GM06990 (cell line): ENCODE measurements at regions not wholly inside any gene's neighbourhood (a gene's known extent, or its start where the extent isn't known, plus 50 kb on each side); places are given as distances from the start of the nearest gene placed in this dataset.

ENCODE experiments used
- DNase-seq: peaks from one replicate; pipeline ENCODE4 v3.0.0-alpha.2; 2011; ENCODE audit not compliant: insufficient read length; ENCODE audit errors: extremely low read depth
- H3K27me3 ChIP-seq: replicated peaks from 2 replicates; pipeline ENCODE4 v1.6.0; 2011; ENCODE audit warnings: low read length; ENCODE audit not compliant: control insufficient read depth, insufficient read depth
- H3K36me3 ChIP-seq: 2 replicates; pipeline ENCODE4 v1.5.1; 2011; ENCODE audit warnings: low read length; ENCODE audit not compliant: control insufficient read depth, insufficient read depth
- H3K4me3 ChIP-seq: replicated peaks from 2 replicates; pipeline ENCODE4 v1.5.1; 2011; ENCODE audit warnings: low read depth, mild to moderate bottlenecking, control low read depth, low read length
- TF ChIP-seq, protein P1 (sequence below): IDR thresholded peaks from 2 replicates; pipeline ENCODE4 v1.5.1; 2011; ENCODE audit warnings: low read length, control low read depth, mild to moderate bottlenecking, inconsistent platforms; ENCODE audit not compliant: insufficient read depth, poor library complexity, severe bottlenecking

DNA sequence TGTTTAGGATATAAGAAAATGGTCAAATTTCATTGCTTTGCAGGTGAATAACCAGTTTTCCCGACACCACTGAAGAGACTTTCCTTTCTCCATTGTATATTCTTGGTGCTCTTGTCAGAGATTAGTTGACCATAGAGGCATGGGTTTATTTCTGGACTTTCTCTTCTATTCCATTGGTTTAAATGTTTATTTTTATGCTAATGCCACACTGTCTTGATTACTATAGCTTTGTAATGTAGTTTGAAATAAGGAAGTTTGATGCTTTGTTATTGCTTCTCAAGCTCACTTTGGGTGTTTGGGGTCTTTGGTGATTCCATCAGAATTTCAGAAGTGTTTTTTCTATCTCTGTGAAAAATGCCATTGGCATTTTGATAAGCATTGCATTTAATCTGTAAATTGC is 190.0 kb upstream of the SPRY2 start:
- H3K4me3 ChIP-seq = no peak overlapping the region
- DNase-seq = no peak

GRCh38 chr13:80530191-80530590 is 189.3 kb upstream of the SPRY2 start:
- Histone ChIP-seq H3K27me3 (no peaks in the 10 kb centered on the region), H3K4me3 (no peak overlapping the region), H3K36me3 (no peaks in the 10 kb centered on the region)
- DNase-seq = no peak
- TF ChIP-seq, protein P1, sequence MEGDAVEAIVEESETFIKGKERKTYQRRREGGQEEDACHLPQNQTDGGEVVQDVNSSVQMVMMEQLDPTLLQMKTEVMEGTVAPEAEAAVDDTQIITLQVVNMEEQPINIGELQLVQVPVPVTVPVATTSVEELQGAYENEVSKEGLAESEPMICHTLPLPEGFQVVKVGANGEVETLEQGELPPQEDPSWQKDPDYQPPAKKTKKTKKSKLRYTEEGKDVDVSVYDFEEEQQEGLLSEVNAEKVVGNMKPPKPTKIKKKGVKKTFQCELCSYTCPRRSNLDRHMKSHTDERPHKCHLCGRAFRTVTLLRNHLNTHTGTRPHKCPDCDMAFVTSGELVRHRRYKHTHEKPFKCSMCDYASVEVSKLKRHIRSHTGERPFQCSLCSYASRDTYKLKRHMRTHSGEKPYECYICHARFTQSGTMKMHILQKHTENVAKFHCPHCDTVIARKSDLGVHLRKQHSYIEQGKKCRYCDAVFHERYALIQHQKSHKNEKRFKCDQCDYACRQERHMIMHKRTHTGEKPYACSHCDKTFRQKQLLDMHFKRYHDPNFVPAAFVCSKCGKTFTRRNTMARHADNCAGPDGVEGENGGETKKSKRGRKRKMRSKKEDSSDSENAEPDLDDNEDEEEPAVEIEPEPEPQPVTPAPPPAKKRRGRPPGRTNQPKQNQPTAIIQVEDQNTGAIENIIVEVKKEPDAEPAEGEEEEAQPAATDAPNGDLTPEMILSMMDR = no peak

More for the DNA sequence above, 190.0 kb upstream of the SPRY2 start:
- H3K36me3 ChIP-seq = no peaks in the 10 kb centered on the region
- no peaks in the 10 kb centered on the region for H3K27me3 ChIP-seq
- TF ChIP-seq, protein P1 = no peak

- Histone ChIP-seq H3K27me3 (no peaks in the 10 kb centered on the region), H3K36me3 (no peaks in the 10 kb centered on the region), H3K4me3 (no peak overlapping the region)
- DNase-seq = no peak
- TF ChIP-seq, protein P1 = no peak
These were observed 188.8 kb upstream of the SPRY2 start for GRCh38 chr13:80529734-80530133.

GRCh38 chr13:80528733-80529132 is 187.8 kb upstream of the SPRY2 start:
- no peaks in the 10 kb centered on the region for H3K36me3 ChIP-seq
- TF ChIP-seq, protein P1 = no peak
- H3K4me3 ChIP-seq = no peak overlapping the region
- DNase-seq = no peak
- H3K27me3 ChIP-seq = no peaks in the 10 kb centered on the region

DNA sequence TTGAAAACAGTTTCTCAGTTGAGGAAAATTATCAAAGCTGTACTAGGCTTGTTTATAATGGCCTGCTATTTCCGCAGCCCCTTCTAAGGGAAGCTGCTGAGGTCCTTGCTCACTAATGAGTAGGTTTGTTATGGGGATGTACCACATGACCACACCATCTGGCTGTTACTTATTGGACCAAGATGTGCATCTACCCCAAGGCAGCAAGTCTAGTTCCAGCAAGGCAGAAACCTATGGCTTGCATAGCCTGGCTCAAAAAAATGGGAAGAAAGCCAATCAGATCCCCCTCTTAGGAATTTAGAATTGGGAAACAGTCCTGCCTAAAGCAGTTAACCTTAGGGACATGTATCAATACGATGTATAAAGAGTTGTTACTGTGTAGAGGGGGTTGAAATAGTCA is 186.5 kb upstream of the SPRY2 start:
- H3K27me3 ChIP-seq = no peaks in the 10 kb centered on the region
- no peak for DNase-seq
- no peak overlapping the region for H3K4me3 ChIP-seq
- TF ChIP-seq, protein P1 = no peak
- no peaks in the 10 kb centered on the region for H3K36me3 ChIP-seq
